GM19468 (cell line): ENCODE measurements at regions not wholly inside any gene's neighbourhood (a gene's known extent, or its start where the extent isn't known, plus 50 kb on each side); places are given as distances from the start of the nearest gene placed in this dataset.
"Not testable (repeated sequence)": the region's sequence is repeated elsewhere in the genome, so short reads cannot be mapped to it uniquely, and the experiment has no call there.

Experiments used
- ATAC-seq: cut with Tn5 transposase; IDR thresholded peaks from one replicate; pipeline ENCODE4 v1.9.1; 2021; ENCODE audit warnings: mild to moderate bottlenecking, moderate library complexity, moderate number of reproducible peaks; ENCODE audit not compliant: unreplicated experiment; ENCODE audit errors: extremely low read depth

GRCh38 chr12:63415357-63415756, 252.9 kb downstream of the DPY19L2 start:
- no peak for ATAC-seq

GRCh38 chr12:63410197-63410596, 258.1 kb downstream of the DPY19L2 start:
- ATAC-seq = no peak

GRCh38 chr12:63406781-63407180, 255.8 kb upstream of the AVPR1A start:
- no peak for ATAC-seq

- no peak for ATAC-seq
These were observed 253.6 kb upstream of the AVPR1A start for GRCh38 chr12:63404611-63405010.

GRCh38 chr12:63403256-63403655, 252.3 kb upstream of the AVPR1A start:
- no peak for ATAC-seq

- no peak for ATAC-seq
These were observed 249.7 kb upstream of the AVPR1A start for GRCh38 chr12:63400718-63401117.

- no peak for ATAC-seq
These were observed 249.3 kb upstream of the AVPR1A start for GRCh38 chr12:63400318-63400717.

GRCh38 chr12:63397807-63398206, 246.8 kb upstream of the AVPR1A start:
- ATAC-seq = no peak

GRCh38 chr12:63396135-63396534, 245.1 kb upstream of the AVPR1A start:
- no peak for ATAC-seq

- ATAC-seq = no peak
These were observed 244.0 kb upstream of the AVPR1A start for GRCh38 chr12:63394983-63395382.

GRCh38 chr12:63394349-63394748, 243.3 kb upstream of the AVPR1A start:
- no peak for ATAC-seq

GRCh38 chr12:63389211-63389610, 238.2 kb upstream of the AVPR1A start:
- no peak for ATAC-seq

- no peak for ATAC-seq
These were observed 236.8 kb upstream of the AVPR1A start for GRCh38 chr12:63387771-63388170.

- ATAC-seq = no peak
These were observed 231.9 kb upstream of the AVPR1A start for GRCh38 chr12:63382930-63383329.

- ATAC-seq = no peak
These were observed 211.8 kb upstream of the AVPR1A start for GRCh38 chr12:63362791-63363190.

GRCh38 chr12:63362166-63362565, 211.2 kb upstream of the AVPR1A start:
- no peak for ATAC-seq

GRCh38 chr12:63354969-63355368, 204.0 kb upstream of the AVPR1A start:
- no peak for ATAC-seq

- ATAC-seq = no peak
These were observed 202.6 kb upstream of the AVPR1A start for GRCh38 chr12:63353559-63353958.

- ATAC-seq = no peak
These were observed 200.4 kb upstream of the AVPR1A start for GRCh38 chr12:63351370-63351769.

GRCh38 chr12:63348556-63348955, 197.6 kb upstream of the AVPR1A start:
- ATAC-seq = no peak

GRCh38 chr12:63337158-63337557, 186.2 kb upstream of the AVPR1A start:
- not testable (repeated sequence) for ATAC-seq

GRCh38 chr12:63326260-63326659, 175.3 kb upstream of the AVPR1A start:
- ATAC-seq = no peak

GRCh38 chr12:63325757-63326156, 174.8 kb upstream of the AVPR1A start:
- ATAC-seq = no peak
